PFSK-1 (cell line): ENCODE measurements at regions not wholly inside any gene's neighbourhood (a gene's known extent, or its start where the extent isn't known, plus 50 kb on each side); places are given as distances from the start of the nearest gene placed in this dataset.

Source experiments
- FOXP2 ChIP-seq: optimal IDR thresholded peaks from 2 replicates; pipeline ENCODE3; 2011; ENCODE audit warnings: borderline replicate concordance, control low read depth, inconsistent platforms; ENCODE audit not compliant: insufficient read depth; ENCODE audit errors: extremely low read length, extremely low read depth
- POLR2AphosphoS5 ChIP-seq: IDR thresholded peaks from 2 replicates; pipeline ENCODE4 v1.6.1; 2012; ENCODE audit warnings: low read depth, mild to moderate bottlenecking, control low read depth, low read length, moderate library complexity
- SIN3A ChIP-seq: IDR thresholded peaks from 2 replicates; pipeline ENCODE4 v1.6.1; 2012; ENCODE audit warnings: mild to moderate bottlenecking, low read length, moderate library complexity, borderline replicate concordance; ENCODE audit not compliant: insufficient read depth
- TAF1 ChIP-seq: IDR thresholded peaks from 2 replicates; pipeline ENCODE4 v1.6.1; 2012; ENCODE audit warnings: low read length, control low read depth, borderline replicate concordance; ENCODE audit not compliant: insufficient read depth
- TF ChIP-seq, protein P1 (sequence below), 2 experiments: IDR thresholded peaks; 2 replicates each; pipeline versions ENCODE4 v1.6.1 to v1.8.0; 2011 to 2012; ENCODE audit warnings: low read depth in 2 of 2, low read length in 2 of 2, control low read depth in 1 of 2, inconsistent platforms in 1 of 2, mild to moderate bottlenecking in 1 of 2, moderate library complexity in 1 of 2; ENCODE audit not compliant: insufficient read depth in 1 of 2

DNA sequence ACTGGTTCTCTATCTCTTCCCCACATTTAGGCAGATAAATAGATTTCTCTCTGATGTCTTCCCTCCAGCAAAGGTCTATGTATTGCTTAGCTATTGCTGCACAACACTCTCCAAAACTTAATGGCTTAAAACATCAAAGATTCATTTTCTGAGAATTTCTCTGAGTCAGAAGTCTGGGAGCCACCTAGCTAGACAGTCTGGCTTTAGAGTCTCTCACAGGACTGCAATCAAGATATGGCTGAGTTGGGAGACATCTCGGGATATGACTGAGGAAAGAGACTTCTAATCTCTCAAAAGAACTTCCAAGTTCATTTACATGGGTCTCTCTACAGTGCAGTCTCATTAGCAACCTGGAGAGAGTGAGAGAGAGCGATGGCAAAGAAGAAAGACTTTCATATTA, 553.6 kb upstream of the GHITM start:
- no peak for TF ChIP-seq TAF1
- no peak for TF ChIP-seq SIN3A
- TF ChIP-seq, protein P1, sequence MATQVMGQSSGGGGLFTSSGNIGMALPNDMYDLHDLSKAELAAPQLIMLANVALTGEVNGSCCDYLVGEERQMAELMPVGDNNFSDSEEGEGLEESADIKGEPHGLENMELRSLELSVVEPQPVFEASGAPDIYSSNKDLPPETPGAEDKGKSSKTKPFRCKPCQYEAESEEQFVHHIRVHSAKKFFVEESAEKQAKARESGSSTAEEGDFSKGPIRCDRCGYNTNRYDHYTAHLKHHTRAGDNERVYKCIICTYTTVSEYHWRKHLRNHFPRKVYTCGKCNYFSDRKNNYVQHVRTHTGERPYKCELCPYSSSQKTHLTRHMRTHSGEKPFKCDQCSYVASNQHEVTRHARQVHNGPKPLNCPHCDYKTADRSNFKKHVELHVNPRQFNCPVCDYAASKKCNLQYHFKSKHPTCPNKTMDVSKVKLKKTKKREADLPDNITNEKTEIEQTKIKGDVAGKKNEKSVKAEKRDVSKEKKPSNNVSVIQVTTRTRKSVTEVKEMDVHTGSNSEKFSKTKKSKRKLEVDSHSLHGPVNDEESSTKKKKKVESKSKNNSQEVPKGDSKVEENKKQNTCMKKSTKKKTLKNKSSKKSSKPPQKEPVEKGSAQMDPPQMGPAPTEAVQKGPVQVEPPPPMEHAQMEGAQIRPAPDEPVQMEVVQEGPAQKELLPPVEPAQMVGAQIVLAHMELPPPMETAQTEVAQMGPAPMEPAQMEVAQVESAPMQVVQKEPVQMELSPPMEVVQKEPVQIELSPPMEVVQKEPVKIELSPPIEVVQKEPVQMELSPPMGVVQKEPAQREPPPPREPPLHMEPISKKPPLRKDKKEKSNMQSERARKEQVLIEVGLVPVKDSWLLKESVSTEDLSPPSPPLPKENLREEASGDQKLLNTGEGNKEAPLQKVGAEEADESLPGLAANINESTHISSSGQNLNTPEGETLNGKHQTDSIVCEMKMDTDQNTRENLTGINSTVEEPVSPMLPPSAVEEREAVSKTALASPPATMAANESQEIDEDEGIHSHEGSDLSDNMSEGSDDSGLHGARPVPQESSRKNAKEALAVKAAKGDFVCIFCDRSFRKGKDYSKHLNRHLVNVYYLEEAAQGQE (IDR thresholded peaks at IDR 0.05; ENCODE audit: insufficient read depth in 1 of 2, low read depth in 2 of 2, low read length in 2 of 2) = no peak
- TF ChIP-seq POLR2AphosphoS5 = no peak
- TF ChIP-seq FOXP2 = no peak

DNA sequence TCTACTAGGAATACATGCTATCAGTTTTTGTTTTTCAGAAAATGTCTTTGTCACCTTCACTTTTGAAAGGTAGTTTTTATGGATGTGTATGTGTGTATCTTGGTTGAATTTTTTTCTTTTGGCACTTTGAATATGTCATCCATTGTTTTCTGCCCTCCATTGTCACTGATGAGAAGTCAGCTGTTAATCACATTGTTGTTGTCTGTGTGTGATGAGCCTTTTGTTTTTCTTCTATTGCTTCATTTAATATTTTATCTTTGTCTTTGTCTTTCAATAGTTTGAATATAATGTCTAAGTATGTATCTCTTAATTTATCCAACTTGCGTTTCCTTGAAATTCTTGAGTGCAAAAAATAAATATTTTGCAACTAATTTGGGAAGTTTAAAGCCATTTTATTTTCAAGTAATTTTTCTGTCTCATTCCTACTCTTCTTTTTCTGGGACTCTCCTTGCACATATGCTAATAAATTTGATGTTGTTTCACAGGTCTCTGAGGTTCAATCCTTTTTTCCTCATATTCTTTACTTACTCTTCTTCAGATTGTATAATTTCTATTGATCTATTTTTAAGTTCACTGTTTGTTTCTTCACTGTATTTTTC, 546.9 kb upstream of the GHITM start:
- TF ChIP-seq FOXP2 (no peak), SIN3A (no peak), TAF1 (no peak), POLR2AphosphoS5 (no peak)
- TF ChIP-seq, protein P1 (IDR thresholded peaks at IDR 0.05; ENCODE audit: insufficient read depth in 1 of 2, low read depth in 2 of 2, low read length in 2 of 2) = no peak

DNA sequence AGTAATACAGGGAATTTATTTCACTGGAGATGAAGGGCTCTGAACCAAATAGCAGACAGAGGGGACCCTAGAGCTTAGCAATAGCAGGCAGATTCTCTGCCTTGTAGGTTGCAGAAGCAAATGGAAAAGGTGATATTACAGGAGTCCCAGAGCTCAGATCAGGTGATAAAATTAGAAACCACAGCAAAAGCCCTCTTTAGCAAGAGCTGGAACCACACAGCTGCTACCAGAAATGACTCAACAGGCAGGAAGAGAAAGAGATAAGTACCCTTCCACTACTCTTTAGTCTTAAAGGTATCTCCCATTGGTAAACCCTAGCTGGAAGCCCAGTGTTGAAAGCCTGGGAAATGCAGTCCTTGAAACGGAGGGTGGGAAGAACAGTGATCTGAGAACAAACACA, 535.6 kb upstream of the GHITM start:
- no peak for TF ChIP-seq FOXP2
- no peak for TF ChIP-seq POLR2AphosphoS5
- TF ChIP-seq SIN3A = no peak
- TF ChIP-seq TAF1 = no peak
- TF ChIP-seq, protein P1 (IDR thresholded peaks at IDR 0.05; ENCODE audit: insufficient read depth in 1 of 2, low read depth in 2 of 2, low read length in 2 of 2) = no peak

DNA sequence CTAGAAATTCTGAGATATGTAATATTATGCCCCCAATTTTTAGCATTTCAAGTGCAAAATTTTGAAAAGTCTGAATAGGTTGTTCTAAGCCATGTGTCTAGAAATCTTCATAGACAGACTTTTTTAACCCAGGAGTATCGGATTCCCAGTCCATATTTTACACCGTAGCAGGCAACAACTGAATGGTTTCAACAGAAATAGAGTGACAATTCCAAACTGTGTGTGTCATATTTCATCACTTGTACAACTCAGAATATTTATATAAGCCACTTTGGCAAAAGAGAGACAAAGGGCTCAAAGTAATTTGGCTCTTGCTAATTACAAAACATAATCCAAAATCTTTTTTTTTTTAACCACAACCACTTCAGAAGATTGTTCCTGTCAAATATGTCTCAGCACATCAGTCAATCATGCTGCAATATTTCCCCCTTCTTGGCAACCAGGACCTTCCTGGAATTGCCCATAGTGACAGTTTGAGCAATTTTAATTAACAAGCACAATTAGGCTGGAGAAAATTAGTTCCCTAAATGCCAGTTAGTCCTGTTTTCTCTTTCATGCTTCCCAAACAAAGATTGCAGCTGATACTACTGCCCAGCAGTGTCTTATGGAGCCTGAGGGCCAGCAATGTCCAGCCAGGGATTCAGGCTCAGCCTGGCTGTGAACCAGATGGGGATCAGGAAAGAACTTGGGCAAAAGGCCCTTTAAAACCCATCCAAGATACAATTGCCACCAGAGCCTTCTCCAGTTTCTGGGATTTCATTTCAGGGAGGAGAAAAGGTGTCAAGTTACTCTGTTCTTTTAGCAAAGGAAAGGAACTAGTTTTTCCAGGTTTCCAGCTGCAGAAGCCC, 533.3 kb upstream of the GHITM start:
- TF ChIP-seq, protein P1 (IDR thresholded peaks at IDR 0.05; ENCODE audit: insufficient read depth in 1 of 2, low read depth in 2 of 2, low read length in 2 of 2) = no peak
- TF ChIP-seq SIN3A (no peak), FOXP2 (no peak), TAF1 (no peak), POLR2AphosphoS5 (no peak)
